ENCODE measurements at regions not wholly inside any gene's neighbourhood (a gene's known extent, or its start where the extent isn't known, plus 50 kb on each side); places are given as distances from the start of the nearest gene placed in this dataset.

DNA sequence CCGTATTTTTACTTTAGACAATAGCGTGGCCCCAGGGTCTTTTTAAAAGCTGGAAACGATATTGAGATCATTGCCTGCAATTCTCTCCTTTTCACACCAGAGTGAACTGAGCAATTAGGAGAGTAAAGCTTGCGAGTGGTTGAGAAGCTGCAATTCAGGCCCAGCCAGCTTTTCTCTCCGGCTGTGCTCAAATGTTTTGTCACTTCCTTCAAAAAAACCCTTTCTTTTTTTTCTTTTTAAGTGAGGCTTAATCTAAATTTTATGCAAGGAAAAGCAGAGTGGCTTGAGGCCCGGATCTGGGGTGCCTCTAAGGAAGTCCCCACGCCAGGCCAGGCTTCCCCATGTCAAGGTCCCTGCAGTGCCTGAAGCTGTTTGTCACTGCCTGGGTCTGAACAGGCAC is 433.9 kb downstream of the GLRX3 start:
- DNase-seq = no peak

DNA sequence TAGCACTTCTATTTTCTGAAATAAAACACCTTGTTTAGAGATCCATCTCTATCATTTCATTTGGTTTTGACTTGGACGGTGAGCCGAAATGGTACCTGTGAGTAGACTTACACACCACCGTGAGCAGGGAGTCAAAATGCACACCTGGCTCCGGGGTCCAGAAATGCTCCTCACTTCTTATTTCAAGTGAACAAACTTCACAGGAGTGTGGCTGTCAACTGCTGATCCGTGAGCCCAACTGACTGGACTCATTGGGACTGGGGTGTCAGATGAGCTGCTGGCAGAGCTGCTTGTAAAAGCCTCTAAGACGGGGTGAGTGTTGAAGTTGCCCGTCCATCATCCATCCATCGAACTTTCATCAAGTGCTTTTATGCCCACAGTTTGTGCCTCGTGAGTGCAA is 435.5 kb downstream of the GLRX3 start:
- no peak for DNase-seq

- DNase-seq = no peak
Measured at GRCh38 chr10:130573446-130573845, 437.3 kb downstream of the GLRX3 start.

DNA sequence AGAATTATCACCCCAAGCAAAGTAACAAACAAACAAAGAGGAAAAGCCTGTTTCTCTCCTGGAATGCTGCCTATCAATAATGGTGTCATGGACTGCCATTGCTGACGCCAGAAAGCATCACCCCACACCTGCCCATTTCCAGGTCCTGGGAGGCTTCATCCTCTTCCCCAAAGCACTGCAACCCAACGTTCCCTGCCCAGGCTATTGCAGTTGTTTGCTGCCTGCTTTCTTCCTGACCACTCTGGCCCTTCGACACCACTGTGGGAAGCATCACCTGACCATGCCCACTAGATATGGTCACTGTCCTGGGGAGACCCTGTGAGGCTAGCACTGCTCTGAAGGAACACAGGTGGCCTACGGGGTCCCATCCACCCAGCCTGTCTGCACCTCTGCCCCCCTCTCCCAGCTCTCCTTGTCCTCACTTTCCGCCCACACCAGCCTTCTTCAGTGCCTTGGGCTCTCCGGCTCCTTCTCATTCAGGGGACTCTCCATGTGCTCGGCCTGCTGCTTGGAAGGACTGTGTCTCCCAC is 439.6 kb downstream of the GLRX3 start:
- DNase-seq = no peak

GRCh38 chr10:130576427-130576826 is 440.2 kb downstream of the GLRX3 start:
- DNase-seq = no peak

DNA sequence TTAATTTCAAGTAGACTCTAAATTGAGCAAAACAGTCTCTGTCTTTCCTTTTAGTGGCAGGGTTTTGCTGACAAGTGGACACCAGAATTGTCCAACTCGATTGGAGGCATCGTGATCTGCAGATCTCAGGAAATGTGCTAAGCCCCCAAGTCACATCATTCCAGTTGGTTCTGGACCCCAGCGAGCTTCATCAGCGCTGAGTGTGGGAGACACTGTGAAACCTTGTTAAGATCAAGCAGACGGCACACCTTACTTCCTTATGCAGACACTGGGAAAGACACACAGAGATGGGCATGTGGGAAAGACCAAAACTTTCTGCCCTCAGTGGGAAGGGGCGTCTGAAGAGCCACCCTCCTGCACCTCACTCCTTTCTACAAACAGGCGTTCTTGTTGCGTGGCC is 440.8 kb downstream of the GLRX3 start:
- DNase-seq = no peak

DNA sequence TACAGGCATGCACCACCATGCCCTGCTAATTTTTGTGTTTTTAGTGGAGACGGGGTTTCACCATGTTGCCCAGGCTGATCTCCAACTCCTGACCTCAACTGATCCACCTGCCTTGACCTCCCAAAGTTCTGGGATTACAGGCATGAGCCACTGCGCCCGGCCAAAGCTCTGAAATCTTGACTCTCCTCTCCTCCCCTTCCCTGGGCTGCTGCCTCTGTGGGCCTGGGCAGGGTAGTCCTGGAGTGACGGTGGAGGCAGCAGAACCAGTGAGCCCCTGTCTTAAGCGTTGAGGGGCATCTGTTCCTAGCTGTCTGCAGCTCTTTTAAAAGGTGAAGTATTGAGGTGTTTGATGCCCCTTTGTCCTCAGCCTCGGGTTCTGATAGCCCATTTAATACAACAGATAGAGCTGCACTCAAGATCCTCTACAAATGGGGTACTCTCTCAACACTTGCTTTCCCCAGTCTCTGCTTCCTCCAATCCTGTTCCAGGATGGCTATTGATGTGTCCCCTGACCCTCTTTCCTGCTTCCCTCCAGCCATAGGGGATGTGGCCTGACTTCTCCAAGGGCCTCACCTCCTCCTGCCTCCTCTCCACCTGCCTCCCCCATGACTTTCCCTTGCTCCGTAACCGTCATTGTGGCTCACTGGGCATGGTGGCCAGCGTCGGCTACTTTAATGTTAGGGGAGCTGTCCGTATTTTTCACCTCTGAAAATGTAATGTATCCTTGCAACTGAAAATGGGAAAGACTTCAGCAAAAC is 442.5 kb downstream of the GLRX3 start:
- DNase-seq = no peak

GRCh38 chr10:130579913-130580312 is 443.7 kb downstream of the GLRX3 start:
- DNase-seq = no peak

DNA sequence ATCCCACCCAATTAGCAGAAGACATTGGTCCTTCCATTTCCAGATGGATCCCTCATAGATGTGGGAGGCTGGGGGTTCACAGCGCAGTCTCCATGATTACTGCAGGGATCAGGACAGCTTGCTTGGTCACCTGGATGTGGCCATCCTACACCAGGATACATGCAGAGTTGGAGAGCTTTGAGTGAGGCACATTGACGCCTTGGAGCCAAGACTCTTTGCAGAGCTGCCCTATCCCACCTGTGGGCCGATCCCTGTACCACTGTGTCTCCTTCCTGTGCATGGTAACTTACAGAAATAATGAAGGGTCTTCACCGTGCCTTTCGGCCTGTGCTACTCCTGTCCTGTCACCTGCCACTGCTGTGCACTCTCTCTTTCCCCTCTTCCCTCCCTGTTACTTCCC is 444.8 kb downstream of the GLRX3 start:
- DNase-seq = no peak

GRCh38 chr10:130587718-130588117 is 451.5 kb downstream of the GLRX3 start:
- DNase-seq = no peak

- no peak for DNase-seq
Measured at GRCh38 chr10:130606001-130606405, 469.8 kb downstream of the GLRX3 start.

DNA sequence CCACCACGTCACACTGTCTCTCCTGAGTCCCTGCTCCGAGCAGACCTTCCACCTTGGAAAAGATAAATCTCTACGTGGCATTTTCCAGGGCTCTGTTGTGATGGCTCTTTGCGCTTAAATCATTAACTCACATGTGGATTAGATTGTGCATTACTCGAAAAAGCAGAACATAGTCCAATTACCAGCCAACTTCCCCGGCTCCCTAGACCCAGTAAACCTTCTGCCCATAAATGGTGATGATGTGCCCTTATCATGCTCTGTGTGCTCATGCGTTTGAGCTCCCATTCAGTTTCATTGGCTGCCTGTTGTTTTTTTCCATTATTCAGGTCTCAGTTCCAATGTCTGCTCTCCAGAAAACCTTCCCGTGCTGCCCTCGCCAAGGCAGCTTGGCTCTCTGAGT is 471.2 kb downstream of the GLRX3 start:
- no peak for DNase-seq

- no peak for DNase-seq
Measured at GRCh38 chr10:130611239-130611638, 475.0 kb downstream of the GLRX3 start.

- DNase-seq = no peak
Measured at GRCh38 chr10:130615457-130615856, 479.3 kb downstream of the GLRX3 start.

GRCh38 chr10:130617985-130618384 is 481.8 kb downstream of the GLRX3 start:
- no peak for DNase-seq

DNA sequence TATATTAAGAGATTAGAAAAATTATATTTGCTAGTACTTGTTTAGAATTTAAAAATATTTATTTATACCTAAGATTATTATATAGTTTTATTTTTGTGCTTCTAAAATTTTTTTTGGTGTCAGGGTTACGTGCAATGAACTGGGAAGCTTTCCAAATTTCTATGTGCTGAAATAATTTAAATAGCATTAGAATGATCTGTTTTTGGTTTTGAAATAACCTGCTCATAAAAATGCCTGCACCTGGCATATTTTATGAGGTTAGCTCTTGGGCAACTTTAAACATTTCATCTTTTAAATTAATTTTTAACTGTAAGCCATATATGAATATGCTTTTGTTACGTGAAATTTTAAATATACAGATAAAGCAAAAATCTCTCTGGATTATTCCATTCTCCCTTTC is 482.5 kb downstream of the GLRX3 start:
- DNase-seq = no peak

GRCh38 chr10:130621231-130621775 is 485.1 kb downstream of the GLRX3 start:
- DNase-seq = no peak

GRCh38 chr10:130623680-130624267 is 487.6 kb downstream of the GLRX3 start:
- no peak for DNase-seq

GRCh38 chr10:130627346-130628045 is 491.3 kb downstream of the GLRX3 start:
- DNase-seq = no peak

GRCh38 chr10:130630135-130630534 is 493.9 kb downstream of the GLRX3 start:
- DNase-seq = no peak

GRCh38 chr10:130631142-130632096 is 495.2 kb downstream of the GLRX3 start:
- DNase-seq = no peak

GRCh38 chr10:130634816-130635215 is 498.6 kb downstream of the GLRX3 start:
- no peak for DNase-seq

All from T-helper 9 cell (primary cell).